ENCODE measurements at regions not wholly inside any gene's neighbourhood (a gene's known extent, or its start where the extent isn't known, plus 50 kb on each side); places are given as distances from the start of the nearest gene placed in this dataset.

DNA sequence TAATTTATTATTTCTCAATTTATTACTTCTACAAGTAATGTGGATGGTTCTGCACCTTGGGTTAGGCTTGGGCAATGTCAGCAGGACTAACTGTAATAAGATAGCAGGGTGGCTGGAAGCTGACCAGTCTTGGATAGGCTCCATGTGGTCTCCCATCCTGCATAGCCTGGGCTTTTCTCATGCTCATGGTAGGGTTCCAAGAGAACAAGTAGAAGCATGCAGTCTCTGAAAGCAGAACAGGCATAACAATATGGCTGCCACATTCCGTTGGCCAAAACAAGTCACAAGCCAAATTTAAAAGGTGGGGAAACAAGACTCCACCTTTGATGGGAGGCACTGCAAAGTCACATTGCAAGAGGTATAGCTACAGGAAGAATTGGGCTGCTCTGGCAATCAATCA is 98.6 kb upstream of the MDFIC start:
- in situ Hi-C loops (cut with MboI; ENCODE audit: low sequenced_read_pairs, unreplicated experiment), result no loop called here
- no peak for DNase-seq (ENCODE audit: low spot score)
- no peak for TF ChIP-seq CTCF (IDR thresholded peaks at IDR 0.05; ENCODE audit: borderline replicate concordance, control extremely low read depth, extremely low read depth, insufficient read depth, missing control alignments)

- in situ Hi-C loops (cut with MboI; ENCODE audit: low sequenced_read_pairs, unreplicated experiment), result no loop called here
- peak; percentile 6 for TF ChIP-seq CTCF (IDR thresholded peaks at IDR 0.05; ENCODE audit: borderline replicate concordance, control extremely low read depth, extremely low read depth, insufficient read depth, missing control alignments)
- no peak for DNase-seq (ENCODE audit: low spot score)
Observed at GRCh38 chr7:114825423-114825951, 96.4 kb upstream of the MDFIC start.

DNA sequence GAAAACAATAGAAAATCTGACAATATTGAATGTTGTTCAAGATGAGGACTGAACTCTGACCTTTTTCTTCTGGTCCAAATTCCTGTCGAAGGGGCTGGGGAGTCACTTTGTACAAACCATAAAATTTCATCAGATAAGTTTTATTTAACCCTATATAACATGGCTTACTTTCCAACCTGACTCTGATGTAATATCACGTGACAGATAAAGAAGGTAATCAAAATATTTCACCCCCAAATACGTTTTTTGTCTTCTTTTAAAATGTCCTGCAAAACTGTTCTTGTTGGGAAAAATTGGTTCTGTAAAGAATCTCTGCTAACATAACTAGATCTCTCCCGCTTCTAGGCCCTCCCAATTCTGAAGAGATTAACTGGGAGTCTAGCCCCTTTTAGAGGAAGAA is 90.9 kb upstream of the MDFIC start:
- no peak for TF ChIP-seq CTCF (IDR thresholded peaks at IDR 0.05; ENCODE audit: borderline replicate concordance, control extremely low read depth, extremely low read depth, insufficient read depth, missing control alignments)
- DNase-seq (ENCODE audit: low spot score), result no peak
- in situ Hi-C loops (cut with MboI; ENCODE audit: low sequenced_read_pairs, unreplicated experiment), result no loop called here

DNA sequence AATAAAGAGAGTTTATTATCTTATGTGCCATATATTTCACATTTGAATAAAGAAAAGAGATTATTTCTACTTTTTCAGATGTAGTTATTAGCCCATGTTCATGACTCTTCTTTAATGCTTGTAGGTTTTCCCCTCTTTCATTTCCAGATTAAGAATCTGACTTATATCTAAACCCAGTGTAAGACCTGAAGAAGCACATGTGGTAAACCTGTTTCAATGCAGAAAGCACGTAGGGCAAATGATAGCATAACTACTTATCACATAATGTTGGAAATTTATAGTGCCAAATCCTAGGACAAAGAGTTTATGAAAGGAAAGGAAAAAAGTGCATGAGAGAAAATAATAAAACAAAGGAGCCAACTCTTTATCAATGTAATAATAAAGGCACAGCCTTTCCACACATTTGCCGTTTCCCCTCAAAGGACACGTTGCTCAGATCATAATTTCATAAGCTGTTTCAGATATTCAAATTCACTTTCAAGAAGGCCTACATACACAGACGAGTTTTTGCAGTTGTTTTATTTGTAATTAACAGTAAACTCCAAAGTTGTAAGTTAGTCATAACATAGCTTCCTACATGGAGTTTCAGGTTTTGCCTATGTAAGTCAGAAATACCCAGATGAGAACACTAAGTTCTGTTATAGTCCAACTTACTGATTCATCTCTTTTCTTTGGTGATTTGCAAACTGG is 88.8 kb upstream of the MDFIC start:
- DNase-seq (ENCODE audit: low spot score), result peak; percentile 40
- no peak for TF ChIP-seq CTCF (IDR thresholded peaks at IDR 0.05; ENCODE audit: borderline replicate concordance, control extremely low read depth, extremely low read depth, insufficient read depth, missing control alignments)
- in situ Hi-C loops (cut with MboI; ENCODE audit: low sequenced_read_pairs, unreplicated experiment), result no loop called here

- DNase-seq (ENCODE audit: low spot score), result peak; percentile 22
- in situ Hi-C loops (cut with MboI; ENCODE audit: low sequenced_read_pairs, unreplicated experiment), result no loop called here
- TF ChIP-seq CTCF (IDR thresholded peaks at IDR 0.05; ENCODE audit: borderline replicate concordance, control extremely low read depth, extremely low read depth, insufficient read depth, missing control alignments), result no peak
Observed at GRCh38 chr7:114835303-114835702, 86.6 kb upstream of the MDFIC start.

- in situ Hi-C loops (cut with MboI; ENCODE audit: low sequenced_read_pairs, unreplicated experiment), result no loop called here
- TF ChIP-seq CTCF (IDR thresholded peaks at IDR 0.05; ENCODE audit: borderline replicate concordance, control extremely low read depth, extremely low read depth, insufficient read depth, missing control alignments), result no peak
- DNase-seq (ENCODE audit: low spot score), result no peak
Observed at GRCh38 chr7:114835861-114836260, 86.0 kb upstream of the MDFIC start.
